NCI-H748 (cell line): ENCODE measurements at regions not wholly inside any gene's neighbourhood (a gene's known extent, or its start where the extent isn't known, plus 50 kb on each side); places are given as distances from the start of the nearest gene placed in this dataset.

Experiments used
- DNase-seq: peaks from one replicate; lab custom pipeline; 2025; ENCODE audit not compliant: unreplicated experiment; lab: John Stamatoyannopoulos, UW

- DNase-seq = no peak
These were observed 95.9 kb downstream of the GLUL start for GRCh38 chr1:182295697-182296096.

GRCh38 chr1:182293119-182293589 lies 98.4 kb downstream of the GLUL start:
- DNase-seq = no peak

- no peak for DNase-seq
These were observed 99.3 kb downstream of the GLUL start for GRCh38 chr1:182292193-182292741.

GRCh38 chr1:182291584-182292192 lies 99.9 kb downstream of the GLUL start:
- DNase-seq = no peak

- no peak for DNase-seq
These were observed 102.6 kb downstream of the GLUL start for GRCh38 chr1:182288749-182289604.

- DNase-seq = no peak
These were observed 104.8 kb downstream of the GLUL start for GRCh38 chr1:182286761-182287160.

- DNase-seq = no peak
These were observed 107.6 kb downstream of the GLUL start for GRCh38 chr1:182283746-182284544.

GRCh38 chr1:182281541-182281940 lies 110.0 kb downstream of the GLUL start:
- no peak for DNase-seq

- peak; percentile 9 for DNase-seq
These were observed 111.1 kb downstream of the GLUL start for GRCh38 chr1:182280504-182280900.

- DNase-seq = peak; percentile 88
These were observed 111.7 kb downstream of the GLUL start for GRCh38 chr1:182279724-182280503.

GRCh38 chr1:182279302-182279701 lies 112.3 kb downstream of the GLUL start:
- DNase-seq = no peak

GRCh38 chr1:182278144-182279054 lies 113.2 kb downstream of the GLUL start:
- no peak for DNase-seq

GRCh38 chr1:182275271-182275670 lies 116.3 kb downstream of the GLUL start:
- no peak for DNase-seq

- DNase-seq = no peak
These were observed 117.0 kb downstream of the GLUL start for GRCh38 chr1:182274618-182275017.

- DNase-seq = no peak
These were observed 120.9 kb downstream of the GLUL start for GRCh38 chr1:182270731-182271130.

- DNase-seq = no peak
These were observed 122.5 kb downstream of the GLUL start for GRCh38 chr1:182269097-182269496.

GRCh38 chr1:182268669-182269068 lies 122.9 kb downstream of the GLUL start:
- no peak for DNase-seq

- DNase-seq = no peak
These were observed 127.4 kb downstream of the GLUL start for GRCh38 chr1:182264185-182264584.

GRCh38 chr1:182263706-182264105 lies 127.9 kb downstream of the GLUL start:
- DNase-seq = no peak
